Transverse colon (tissue), 4 donors: ENCODE measurements at regions not wholly inside any gene's neighbourhood (a gene's known extent, or its start where the extent isn't known, plus 50 kb on each side); places are given as distances from the start of the nearest gene placed in this dataset.

ENCODE experiments used
- DNase-seq: peaks from one replicate; pipeline ENCODE4 v3.0.0-alpha.2; 2019
- H3K27ac ChIP-seq, 4 donors: fragments of 200-600 bp; sonication (generic); 2 replicates each; pipeline ENCODE4 v1.5.1; 2016 to 2018; ENCODE audit warnings: inconsistent platforms in 4 of 4
- H3K27me3 ChIP-seq: fragments of 200-600 bp; sonication (generic); 2 replicates; pipeline ENCODE4 v1.5.1; 2017; ENCODE audit warnings: inconsistent platforms
- H3K36me3 ChIP-seq, 4 donors: fragments of 200-600 bp; sonication (generic); 2 replicates each; pipeline ENCODE4 v1.5.1; 2017 to 2019; ENCODE audit warnings: inconsistent platforms in 4 of 4
- H3K4me1 ChIP-seq, 4 donors: fragments of 200-600 bp; sonication (generic); 2 replicates each; pipeline ENCODE4 v1.5.1; 2017 to 2020; ENCODE audit warnings: inconsistent platforms in 4 of 4
- H3K4me3 ChIP-seq, 4 donors: fragments of 200-600 bp; sonication (generic); 1 replicate in 1 of 4; 2 replicates in 3 of 4; pipeline versions ENCODE4 v1.5.1 to v1.6.1; 2017 to 2019; ENCODE audit warnings: inconsistent platforms in 4 of 4
- H3K9me3 ChIP-seq, 2 donors: fragments of 200-600 bp; sonication (generic); 2 replicates each; pipeline ENCODE4 v1.5.1; 2017 to 2019; ENCODE audit warnings: inconsistent platforms in 2 of 2
- EP300 ChIP-seq: sonication (generic); formaldehyde crosslinking; IDR thresholded peaks from one replicate; pipeline ENCODE4 v1.6.1; 2017; ENCODE audit warnings: antibody characterized with exemption, low read depth
- POLR2A ChIP-seq: fragments of 450-650 bp; IDR thresholded peaks from one replicate; pipeline ENCODE4 v1.6.1; 2016; ENCODE audit warnings: antibody characterized with exemption, mild to moderate bottlenecking, moderate library complexity
- POLR2AphosphoS5 ChIP-seq, 3 donors: sonication (generic); formaldehyde crosslinking; IDR thresholded peaks; one replicate each; pipeline ENCODE4 v1.6.1; 2016; ENCODE audit warnings: antibody characterized with exemption in 3 of 3
- in situ Hi-C, 4 donors: fragments of 200-750 bp; cut with MboI; loops; one replicate each; pipeline versions ENCODE4 v1.15.0 to v1.15.1; 2017; ENCODE audit warnings: low sequenced_read_pairs in 3 of 4, low pct_ligation_motif_present in 1 of 4, low pct_unique_long_range_greater_than_20kb in 1 of 4
- intact Hi-C: fragments of 100-400 bp; cut with DNase I; formaldehyde crosslinking; loops from one replicate; pipeline ENCODE4 v1.15.1; 2023; ENCODE audit warnings: low total_unique reads
- TF ChIP-seq, protein P1 (sequence below), 5 experiments: fragments of 200-600 bp in 3 of 5; fragments of 450-650 bp in 2 of 5; sonication (generic) in 3 of 5; IDR thresholded peaks; 1 replicate in 2 of 5; 2 replicates in 3 of 5; pipeline ENCODE4 v1.5.1; 2016 to 2017; ENCODE audit warnings: antibody characterized with exemption in 5 of 5, inconsistent platforms in 3 of 5, mild to moderate bottlenecking in 2 of 5, moderate library complexity in 1 of 5

DNA sequence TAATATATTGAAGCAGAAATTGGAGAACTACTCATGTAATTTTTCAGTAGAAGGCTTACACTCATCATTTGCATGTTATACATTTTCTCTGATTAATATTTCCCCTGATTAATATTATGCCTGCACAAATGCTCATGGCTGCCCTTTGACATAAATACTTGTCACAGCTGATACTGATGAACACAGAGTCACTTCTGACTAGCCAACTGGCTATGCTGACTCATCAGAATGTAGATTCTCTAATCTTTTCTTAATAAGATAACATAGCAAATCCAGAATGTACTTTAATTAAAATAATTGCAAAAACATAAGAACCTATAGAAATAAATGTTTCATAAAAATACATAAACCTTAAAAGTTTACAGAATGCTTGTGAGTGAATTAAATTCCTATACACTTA, 52.4 kb upstream of the C4orf54 start:
- intact Hi-C loops = no loop called here
- Histone ChIP-seq H3K9me3 (no peaks in the 10 kb centered on the region), H3K27me3 (no peaks in the 10 kb centered on the region), H3K4me1 (no peaks in the 10 kb centered on the region), H3K36me3 (no peaks in the 10 kb centered on the region), H3K4me3 (no peak overlapping the region), H3K27ac (no peak overlapping the region)
- no peak for DNase-seq
- TF ChIP-seq EP300 (no peak), POLR2AphosphoS5 (IDR thresholded peaks at IDR 0.05) (no peak), POLR2A (no peak)
- TF ChIP-seq, protein P1, sequence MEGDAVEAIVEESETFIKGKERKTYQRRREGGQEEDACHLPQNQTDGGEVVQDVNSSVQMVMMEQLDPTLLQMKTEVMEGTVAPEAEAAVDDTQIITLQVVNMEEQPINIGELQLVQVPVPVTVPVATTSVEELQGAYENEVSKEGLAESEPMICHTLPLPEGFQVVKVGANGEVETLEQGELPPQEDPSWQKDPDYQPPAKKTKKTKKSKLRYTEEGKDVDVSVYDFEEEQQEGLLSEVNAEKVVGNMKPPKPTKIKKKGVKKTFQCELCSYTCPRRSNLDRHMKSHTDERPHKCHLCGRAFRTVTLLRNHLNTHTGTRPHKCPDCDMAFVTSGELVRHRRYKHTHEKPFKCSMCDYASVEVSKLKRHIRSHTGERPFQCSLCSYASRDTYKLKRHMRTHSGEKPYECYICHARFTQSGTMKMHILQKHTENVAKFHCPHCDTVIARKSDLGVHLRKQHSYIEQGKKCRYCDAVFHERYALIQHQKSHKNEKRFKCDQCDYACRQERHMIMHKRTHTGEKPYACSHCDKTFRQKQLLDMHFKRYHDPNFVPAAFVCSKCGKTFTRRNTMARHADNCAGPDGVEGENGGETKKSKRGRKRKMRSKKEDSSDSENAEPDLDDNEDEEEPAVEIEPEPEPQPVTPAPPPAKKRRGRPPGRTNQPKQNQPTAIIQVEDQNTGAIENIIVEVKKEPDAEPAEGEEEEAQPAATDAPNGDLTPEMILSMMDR (IDR thresholded peaks at IDR 0.05) = no peak
- in situ Hi-C loops = no loop called here

DNA sequence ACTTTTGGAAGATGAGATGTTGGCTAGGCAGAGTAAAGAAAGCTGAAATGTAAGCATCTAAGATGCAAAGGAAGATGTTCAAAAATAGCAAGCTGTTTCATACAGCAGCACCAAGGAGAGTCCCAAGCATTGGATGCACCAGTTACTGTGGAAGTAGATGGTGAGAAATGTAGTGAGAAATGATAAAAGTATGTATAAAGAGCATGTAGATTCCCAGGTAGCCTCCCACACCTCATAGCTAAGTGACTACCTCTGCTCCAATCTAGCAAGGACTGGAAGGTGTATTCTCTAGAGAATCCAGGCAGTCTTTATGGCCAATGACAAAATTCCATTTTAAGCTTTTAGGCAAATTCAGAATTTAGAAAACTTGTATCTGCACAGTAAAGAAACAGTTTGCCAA, 50.9 kb upstream of the C4orf54 start:
- Histone ChIP-seq H3K27ac (no peak overlapping the region), H3K4me1 (no peaks in the 10 kb centered on the region), H3K36me3 (no peaks in the 10 kb centered on the region), H3K9me3 (no peaks in the 10 kb centered on the region), H3K27me3 (no peaks in the 10 kb centered on the region), H3K4me3 (no peak overlapping the region)
- DNase-seq = no peak
- in situ Hi-C loops (no loop called here), intact Hi-C loops (no loop called here)
- no peak for TF ChIP-seq POLR2A
- no peak for TF ChIP-seq EP300
- TF ChIP-seq, protein P1 (IDR thresholded peaks at IDR 0.05) = no peak
- no peak for TF ChIP-seq POLR2AphosphoS5 (IDR thresholded peaks at IDR 0.05)
